Panc1 (cell line): ENCODE measurements at regions not wholly inside any gene's neighbourhood (a gene's known extent, or its start where the extent isn't known, plus 50 kb on each side); places are given as distances from the start of the nearest gene placed in this dataset.

Source experiments
- ATAC-seq: fragments of 200-7000 bp; cut with Tn5 transposase; 2 replicates; pipeline ENCODE4 v1.9.1; 2020; ENCODE audit warnings: mild to moderate bottlenecking, moderate library complexity
- BruUV-seq: library from RNA; stranded (reverse); fragments of 400-500 nt; replicated peaks from 2 replicates; lab custom pipeline; 2021; lab: Mats Ljungman, UMichigan
- CTCF ChIA-PET: fragments of 300-600 bp; sonication (Branson Sonifier 250); formaldehyde crosslinking; loops from one replicate; lab custom pipeline; 2022; ENCODE audit warnings: antibody characterized with exemption; lab: Charles Lee
- POLR2A ChIA-PET: fragments of 300-600 bp; sonication (Branson Sonifier 250); formaldehyde crosslinking; loops from one replicate; lab custom pipeline; 2022; ENCODE audit warnings: antibody characterized with exemption; lab: Charles Lee
- DNase-seq: peaks from one replicate; pipeline ENCODE4 v3.0.0-alpha.2; 2010; ENCODE audit warnings: low read depth, low spot score
- H3K27ac ChIP-seq: 2 replicates; pipeline ENCODE4 v1.5.1; 2011; ENCODE audit warnings: mild to moderate bottlenecking, low read length, inconsistent platforms
- H3K27me3 ChIP-seq: fragments of 200-500 bp; sonication (Bioruptor generic); 2 replicates; pipeline ENCODE4 v1.6.0; 2014; ENCODE audit warnings: low read length, inconsistent platforms; ENCODE audit not compliant: control insufficient read depth, insufficient read depth
- H3K36me3 ChIP-seq: fragments of 200-500 bp; sonication (Bioruptor generic); 2 replicates; pipeline ENCODE4 v1.5.1; 2014; ENCODE audit warnings: inconsistent platforms, mild to moderate bottlenecking, low read length, moderate library complexity; ENCODE audit not compliant: control insufficient read depth, insufficient read depth
- H3K4me1 ChIP-seq: 2 replicates; pipeline ENCODE4 v1.5.1; 2011; ENCODE audit warnings: inconsistent platforms, mild to moderate bottlenecking, low read length, moderate library complexity; ENCODE audit not compliant: control insufficient read depth, insufficient read depth
- H3K4me3 ChIP-seq, 2 experiments: 2 replicates each; pipeline ENCODE4 v1.5.1; 2011 to 2012; ENCODE audit warnings: low read depth in 2 of 2, low read length in 2 of 2, mild to moderate bottlenecking in 2 of 2, inconsistent platforms in 1 of 2, moderate library complexity in 1 of 2
- H3K9me3 ChIP-seq: fragments of 200-500 bp; sonication (Bioruptor generic); 2 replicates; pipeline ENCODE4 v1.5.1; 2014; ENCODE audit warnings: low read depth, mild to moderate bottlenecking, inconsistent platforms, low read length, moderate library complexity; ENCODE audit not compliant: control insufficient read depth, insufficient read depth
- POLR2AphosphoS5 ChIP-seq: IDR thresholded peaks from 2 replicates; pipeline ENCODE4 v1.6.1; 2012; ENCODE audit warnings: mild to moderate bottlenecking, low read depth, low read length, moderate library complexity
- SIN3A ChIP-seq: IDR thresholded peaks from 2 replicates; pipeline ENCODE4 v1.6.1; 2012; ENCODE audit warnings: low read depth, mild to moderate bottlenecking, low read length, moderate library complexity, borderline replicate concordance; ENCODE audit not compliant: insufficient read depth
- TCF7L2 ChIP-seq: IDR thresholded peaks from 2 replicates; pipeline ENCODE4 v1.6.1; 2011; ENCODE audit warnings: mild to moderate bottlenecking, low read depth, low read length, inconsistent platforms
- in situ Hi-C: cut with HindIII; loops from 2 replicates; pipeline ENCODE4 v1.10.0; 2016; ENCODE audit warnings: low sequenced_read_pairs, low pct_unique_long_range_greater_than_20kb
- intact Hi-C: fragments of 100-400 bp; cut with micrococcal nuclease; formaldehyde crosslinking; loops from one replicate; pipeline ENCODE4 v1.10.0; 2022; ENCODE audit not compliant: unreplicated experiment
- TF ChIP-seq, protein P1 (sequence below), 2 experiments: IDR thresholded peaks; 2 replicates each; pipeline ENCODE4 v1.6.1; 2011 to 2012; ENCODE audit warnings: low read depth in 2 of 2, control low read depth in 1 of 2, low read length in 1 of 2, mild to moderate bottlenecking in 1 of 2, moderate library complexity in 1 of 2; ENCODE audit not compliant: insufficient read depth in 1 of 2
- TF ChIP-seq, protein P2 (sequence below): fragments of 450-650 bp; IDR thresholded peaks from 2 replicates; pipeline ENCODE4 v1.5.1; 2017; ENCODE audit warnings: mild to moderate bottlenecking

DNA sequence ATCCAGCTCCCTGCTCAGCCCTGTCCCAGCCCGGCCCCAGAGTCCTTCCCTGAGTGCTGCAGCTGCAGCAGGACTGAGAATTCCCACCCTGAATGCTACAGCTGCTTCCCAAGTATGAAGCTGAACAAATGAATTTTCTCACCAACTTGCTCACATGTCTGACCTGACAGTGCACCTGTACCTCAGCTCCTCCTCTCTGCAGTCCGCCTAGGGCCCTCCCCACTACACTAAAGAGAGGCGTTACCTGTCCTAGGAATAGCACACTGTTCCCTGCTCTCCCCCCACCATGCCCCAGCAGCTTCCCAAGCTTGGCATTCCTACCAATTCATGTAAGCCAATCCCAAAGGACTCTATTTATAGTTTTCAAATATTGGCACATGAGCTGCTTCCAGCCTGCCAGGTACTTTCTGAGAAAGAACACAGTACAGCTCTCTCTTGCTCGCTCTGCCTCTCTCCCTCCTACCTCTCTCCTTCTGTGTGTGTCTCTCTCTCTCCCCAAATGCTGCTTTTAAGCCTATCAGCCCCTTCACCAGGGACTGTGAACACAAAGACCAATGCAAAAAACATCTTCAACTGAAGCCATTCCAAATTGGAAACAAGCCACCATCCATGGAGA lies 400.1 kb downstream of the TNS3 start:
- in situ Hi-C loops = no loop called here

DNA sequence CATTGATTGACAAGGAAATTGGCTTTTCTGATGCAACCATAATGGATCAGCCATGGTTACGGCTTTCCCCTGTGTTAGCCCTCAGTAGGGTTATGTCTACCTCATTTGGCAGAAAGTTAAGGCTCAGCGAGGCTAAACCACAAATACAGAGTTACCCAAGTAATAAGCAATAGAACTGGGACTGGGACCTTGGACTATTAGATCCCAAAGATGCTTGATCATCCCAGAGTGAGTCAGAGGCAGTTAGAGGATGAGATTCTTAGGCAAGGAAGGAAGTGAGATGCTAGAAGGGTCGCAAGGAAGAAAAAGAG lies 401.4 kb downstream of the TNS3 start:
- no TSS peak for BruUV-seq
- H3K27me3 ChIP-seq = peaks cover 9% of the 10 kb centered on the region
- ATAC-seq (peak; percentile 47), DNase-seq (no peak)
- no peak overlapping the region for H3K4me3 ChIP-seq
- H3K4me1 ChIP-seq = no peaks in the 10 kb centered on the region
- intact Hi-C loops (loop anchor here (1.0 to 2.0 kb wide), 3 partner anchors 828 to 1289 kb away; no protein-coding TSS in a partner anchor), in situ Hi-C loops (no loop called here)
- H3K36me3 ChIP-seq = no peaks in the 10 kb centered on the region
- TF ChIP-seq, protein P1, sequence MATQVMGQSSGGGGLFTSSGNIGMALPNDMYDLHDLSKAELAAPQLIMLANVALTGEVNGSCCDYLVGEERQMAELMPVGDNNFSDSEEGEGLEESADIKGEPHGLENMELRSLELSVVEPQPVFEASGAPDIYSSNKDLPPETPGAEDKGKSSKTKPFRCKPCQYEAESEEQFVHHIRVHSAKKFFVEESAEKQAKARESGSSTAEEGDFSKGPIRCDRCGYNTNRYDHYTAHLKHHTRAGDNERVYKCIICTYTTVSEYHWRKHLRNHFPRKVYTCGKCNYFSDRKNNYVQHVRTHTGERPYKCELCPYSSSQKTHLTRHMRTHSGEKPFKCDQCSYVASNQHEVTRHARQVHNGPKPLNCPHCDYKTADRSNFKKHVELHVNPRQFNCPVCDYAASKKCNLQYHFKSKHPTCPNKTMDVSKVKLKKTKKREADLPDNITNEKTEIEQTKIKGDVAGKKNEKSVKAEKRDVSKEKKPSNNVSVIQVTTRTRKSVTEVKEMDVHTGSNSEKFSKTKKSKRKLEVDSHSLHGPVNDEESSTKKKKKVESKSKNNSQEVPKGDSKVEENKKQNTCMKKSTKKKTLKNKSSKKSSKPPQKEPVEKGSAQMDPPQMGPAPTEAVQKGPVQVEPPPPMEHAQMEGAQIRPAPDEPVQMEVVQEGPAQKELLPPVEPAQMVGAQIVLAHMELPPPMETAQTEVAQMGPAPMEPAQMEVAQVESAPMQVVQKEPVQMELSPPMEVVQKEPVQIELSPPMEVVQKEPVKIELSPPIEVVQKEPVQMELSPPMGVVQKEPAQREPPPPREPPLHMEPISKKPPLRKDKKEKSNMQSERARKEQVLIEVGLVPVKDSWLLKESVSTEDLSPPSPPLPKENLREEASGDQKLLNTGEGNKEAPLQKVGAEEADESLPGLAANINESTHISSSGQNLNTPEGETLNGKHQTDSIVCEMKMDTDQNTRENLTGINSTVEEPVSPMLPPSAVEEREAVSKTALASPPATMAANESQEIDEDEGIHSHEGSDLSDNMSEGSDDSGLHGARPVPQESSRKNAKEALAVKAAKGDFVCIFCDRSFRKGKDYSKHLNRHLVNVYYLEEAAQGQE (IDR thresholded peaks at IDR 0.05; ENCODE audit: insufficient read depth in 1 of 2, low read depth in 2 of 2, low read length in 1 of 2) = no peak
- TF ChIP-seq SIN3A = no peak
- TF ChIP-seq TCF7L2 = no peak
- TF ChIP-seq POLR2AphosphoS5 = no peak
- TF ChIP-seq, protein P2, sequence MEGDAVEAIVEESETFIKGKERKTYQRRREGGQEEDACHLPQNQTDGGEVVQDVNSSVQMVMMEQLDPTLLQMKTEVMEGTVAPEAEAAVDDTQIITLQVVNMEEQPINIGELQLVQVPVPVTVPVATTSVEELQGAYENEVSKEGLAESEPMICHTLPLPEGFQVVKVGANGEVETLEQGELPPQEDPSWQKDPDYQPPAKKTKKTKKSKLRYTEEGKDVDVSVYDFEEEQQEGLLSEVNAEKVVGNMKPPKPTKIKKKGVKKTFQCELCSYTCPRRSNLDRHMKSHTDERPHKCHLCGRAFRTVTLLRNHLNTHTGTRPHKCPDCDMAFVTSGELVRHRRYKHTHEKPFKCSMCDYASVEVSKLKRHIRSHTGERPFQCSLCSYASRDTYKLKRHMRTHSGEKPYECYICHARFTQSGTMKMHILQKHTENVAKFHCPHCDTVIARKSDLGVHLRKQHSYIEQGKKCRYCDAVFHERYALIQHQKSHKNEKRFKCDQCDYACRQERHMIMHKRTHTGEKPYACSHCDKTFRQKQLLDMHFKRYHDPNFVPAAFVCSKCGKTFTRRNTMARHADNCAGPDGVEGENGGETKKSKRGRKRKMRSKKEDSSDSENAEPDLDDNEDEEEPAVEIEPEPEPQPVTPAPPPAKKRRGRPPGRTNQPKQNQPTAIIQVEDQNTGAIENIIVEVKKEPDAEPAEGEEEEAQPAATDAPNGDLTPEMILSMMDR = no peak; the same call in none of the 2 replicates
- no peaks in the 10 kb centered on the region for H3K9me3 ChIP-seq
- ChIA-PET POLR2A (no interaction called here), CTCF (interaction anchor here (1.3 kb wide), 1 partner anchor 1258 kb away, joined by 5 read pairs; no protein-coding TSS in a partner anchor)
- H3K27ac ChIP-seq = no peak overlapping the region

More for the DNA sequence above, 400.1 kb downstream of the TNS3 start:
- Histone ChIP-seq H3K9me3 (no peaks in the 10 kb centered on the region), H3K36me3 (no peaks in the 10 kb centered on the region), H3K4me1 (no peaks in the 10 kb centered on the region), H3K4me3 (no peak overlapping the region), H3K27me3 (peaks cover 10% of the 10 kb centered on the region), H3K27ac (no peak overlapping the region)
- no peak for ATAC-seq
- ChIA-PET CTCF (no interaction called here), POLR2A (no interaction called here)
- no TSS peak for BruUV-seq
- intact Hi-C loops = loop anchor here (2.0 kb wide), 1 partner anchor 1263 kb away; no protein-coding TSS in a partner anchor
- TF ChIP-seq, protein P2 = no peak
- no peak for TF ChIP-seq POLR2AphosphoS5
- TF ChIP-seq, protein P1 (IDR thresholded peaks at IDR 0.05; ENCODE audit: insufficient read depth in 1 of 2, low read depth in 2 of 2, low read length in 1 of 2) = no peak
- TF ChIP-seq SIN3A = no peak
- TF ChIP-seq TCF7L2 = no peak
- no peak for DNase-seq
